Glomerular visceral epithelial cell (primary cell): ENCODE measurements at regions not wholly inside any gene's neighbourhood (a gene's known extent, or its start where the extent isn't known, plus 50 kb on each side); places are given as distances from the start of the nearest gene placed in this dataset.
A peak's percentile ranks its signal among the peaks of the same experiment; 100 is the strongest.

Experiments
- DNase-seq: peaks from one replicate; pipeline ENCODE4 v3.0.0-alpha.2; 2016; ENCODE audit errors: extremely low spot score

- DNase-seq: peak; percentile 6
Observed at GRCh38 chr3:157631478-157631877, 128.3 kb upstream of the VEPH1 start.

GRCh38 chr3:157626817-157627216, 123.6 kb upstream of the VEPH1 start:
- no peak for DNase-seq

GRCh38 chr3:157624801-157625200, 121.6 kb upstream of the VEPH1 start:
- no peak for DNase-seq

GRCh38 chr3:157618886-157619285, 115.7 kb upstream of the VEPH1 start:
- DNase-seq: no peak

- DNase-seq: peak; percentile 66
Observed at GRCh38 chr3:157618075-157618760, 115.0 kb upstream of the VEPH1 start.

- DNase-seq: no peak
Observed at GRCh38 chr3:157614896-157615295, 111.7 kb upstream of the VEPH1 start.

- DNase-seq: no peak
Observed at GRCh38 chr3:157611536-157612076, 108.4 kb upstream of the VEPH1 start.

GRCh38 chr3:157610876-157611535, 107.8 kb upstream of the VEPH1 start:
- no peak for DNase-seq

- no peak for DNase-seq
Observed at GRCh38 chr3:157607826-157608405, 104.7 kb upstream of the VEPH1 start.

- DNase-seq: no peak
Observed at GRCh38 chr3:157606852-157607197, 103.6 kb upstream of the VEPH1 start.

GRCh38 chr3:157606011-157606851, 103.0 kb upstream of the VEPH1 start:
- DNase-seq: peak; percentile 77

- no peak for DNase-seq
Observed at GRCh38 chr3:157605356-157605755, 102.1 kb upstream of the VEPH1 start.

- no peak for DNase-seq
Observed at GRCh38 chr3:157602424-157602823, 99.2 kb upstream of the VEPH1 start.

GRCh38 chr3:157595259-157595658, 92.0 kb upstream of the VEPH1 start:
- DNase-seq: no peak

GRCh38 chr3:157594413-157594812, 91.2 kb upstream of the VEPH1 start:
- DNase-seq: no peak

- DNase-seq: no peak
Observed at GRCh38 chr3:157592769-157593168, 89.6 kb upstream of the VEPH1 start.

GRCh38 chr3:157590273-157590672, 87.1 kb upstream of the VEPH1 start:
- no peak for DNase-seq

- DNase-seq: no peak
Observed at GRCh38 chr3:157589211-157589610, 86.0 kb upstream of the VEPH1 start.

- no peak for DNase-seq
Observed at GRCh38 chr3:157588386-157589060, 85.3 kb upstream of the VEPH1 start.

- no peak for DNase-seq
Observed at GRCh38 chr3:157586293-157586692, 83.1 kb upstream of the VEPH1 start.

- no peak for DNase-seq
Observed at GRCh38 chr3:157585386-157585785, 82.2 kb upstream of the VEPH1 start.

GRCh38 chr3:157582637-157582973, 79.4 kb upstream of the VEPH1 start:
- DNase-seq: no peak
